ENCODE measurements at regions not wholly inside any gene's neighbourhood (a gene's known extent, or its start where the extent isn't known, plus 50 kb on each side); places are given as distances from the start of the nearest gene placed in this dataset.

- TF ChIP-seq ZNF501 (tag by site-specific recombination; IDR thresholded peaks at IDR 0.05) (no peak), MYNN (tag by site-specific recombination; IDR thresholded peaks at IDR 0.05; ENCODE audit: borderline replicate concordance) (no peak), SP2 (tag by site-specific recombination; IDR thresholded peaks at IDR 0.05) (no peak), HOXC10 (CRISPR knock-in tag; IDR thresholded peaks at IDR 0.05) (no peak), ZBTB8A (tag by site-specific recombination; IDR thresholded peaks at IDR 0.05) (no peak), SP3 (tag by site-specific recombination; IDR thresholded peaks at IDR 0.05) (no peak), ZNF585B (tag by site-specific recombination; IDR thresholded peaks at IDR 0.05) (no peak), ZNF335 (tag by site-specific recombination; conservative IDR thresholded peaks at IDR 0.05) (no peak)
- TF ChIP-seq, protein P1, sequence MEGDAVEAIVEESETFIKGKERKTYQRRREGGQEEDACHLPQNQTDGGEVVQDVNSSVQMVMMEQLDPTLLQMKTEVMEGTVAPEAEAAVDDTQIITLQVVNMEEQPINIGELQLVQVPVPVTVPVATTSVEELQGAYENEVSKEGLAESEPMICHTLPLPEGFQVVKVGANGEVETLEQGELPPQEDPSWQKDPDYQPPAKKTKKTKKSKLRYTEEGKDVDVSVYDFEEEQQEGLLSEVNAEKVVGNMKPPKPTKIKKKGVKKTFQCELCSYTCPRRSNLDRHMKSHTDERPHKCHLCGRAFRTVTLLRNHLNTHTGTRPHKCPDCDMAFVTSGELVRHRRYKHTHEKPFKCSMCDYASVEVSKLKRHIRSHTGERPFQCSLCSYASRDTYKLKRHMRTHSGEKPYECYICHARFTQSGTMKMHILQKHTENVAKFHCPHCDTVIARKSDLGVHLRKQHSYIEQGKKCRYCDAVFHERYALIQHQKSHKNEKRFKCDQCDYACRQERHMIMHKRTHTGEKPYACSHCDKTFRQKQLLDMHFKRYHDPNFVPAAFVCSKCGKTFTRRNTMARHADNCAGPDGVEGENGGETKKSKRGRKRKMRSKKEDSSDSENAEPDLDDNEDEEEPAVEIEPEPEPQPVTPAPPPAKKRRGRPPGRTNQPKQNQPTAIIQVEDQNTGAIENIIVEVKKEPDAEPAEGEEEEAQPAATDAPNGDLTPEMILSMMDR (tag by site-specific recombination; IDR thresholded peaks at IDR 0.05) = no peak
- TF ChIP-seq, protein P2, sequence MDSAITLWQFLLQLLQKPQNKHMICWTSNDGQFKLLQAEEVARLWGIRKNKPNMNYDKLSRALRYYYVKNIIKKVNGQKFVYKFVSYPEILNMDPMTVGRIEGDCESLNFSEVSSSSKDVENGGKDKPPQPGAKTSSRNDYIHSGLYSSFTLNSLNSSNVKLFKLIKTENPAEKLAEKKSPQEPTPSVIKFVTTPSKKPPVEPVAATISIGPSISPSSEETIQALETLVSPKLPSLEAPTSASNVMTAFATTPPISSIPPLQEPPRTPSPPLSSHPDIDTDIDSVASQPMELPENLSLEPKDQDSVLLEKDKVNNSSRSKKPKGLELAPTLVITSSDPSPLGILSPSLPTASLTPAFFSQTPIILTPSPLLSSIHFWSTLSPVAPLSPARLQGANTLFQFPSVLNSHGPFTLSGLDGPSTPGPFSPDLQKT (IDR thresholded peaks at IDR 0.05; ENCODE audit: borderline replicate concordance, low read depth, low read length) = no peak
- TF ChIP-seq, protein P3, sequence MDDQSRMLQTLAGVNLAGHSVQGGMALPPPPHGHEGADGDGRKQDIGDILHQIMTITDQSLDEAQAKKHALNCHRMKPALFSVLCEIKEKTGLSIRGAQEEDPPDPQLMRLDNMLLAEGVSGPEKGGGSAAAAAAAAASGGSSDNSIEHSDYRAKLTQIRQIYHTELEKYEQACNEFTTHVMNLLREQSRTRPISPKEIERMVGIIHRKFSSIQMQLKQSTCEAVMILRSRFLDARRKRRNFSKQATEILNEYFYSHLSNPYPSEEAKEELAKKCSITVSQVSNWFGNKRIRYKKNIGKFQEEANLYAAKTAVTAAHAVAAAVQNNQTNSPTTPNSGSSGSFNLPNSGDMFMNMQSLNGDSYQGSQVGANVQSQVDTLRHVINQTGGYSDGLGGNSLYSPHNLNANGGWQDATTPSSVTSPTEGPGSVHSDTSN (CRISPR knock-in tag; IDR thresholded peaks at IDR 0.05) = no peak
- TF ChIP-seq, protein P4, sequence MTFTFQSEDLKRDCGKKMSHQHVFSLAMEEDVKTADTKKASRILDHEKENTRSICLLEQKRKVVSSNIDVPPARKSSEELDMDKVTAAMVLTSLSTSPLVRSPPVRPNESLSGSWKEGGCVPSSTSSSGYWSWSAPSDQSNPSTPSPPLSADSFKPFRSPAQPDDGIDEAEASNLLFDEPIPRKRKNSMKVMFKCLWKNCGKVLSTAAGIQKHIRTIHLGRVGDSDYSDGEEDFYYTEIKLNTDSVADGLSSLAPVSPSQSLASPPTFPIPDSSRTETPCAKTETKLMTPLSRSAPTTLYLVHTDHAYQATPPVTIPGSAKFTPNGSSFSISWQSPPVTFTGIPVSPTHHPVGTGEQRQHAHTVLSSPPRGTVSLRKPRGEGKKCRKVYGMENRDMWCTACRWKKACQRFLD (tag by site-specific recombination; IDR thresholded peaks at IDR 0.05) = no peak
- TF ChIP-seq, protein P5, sequence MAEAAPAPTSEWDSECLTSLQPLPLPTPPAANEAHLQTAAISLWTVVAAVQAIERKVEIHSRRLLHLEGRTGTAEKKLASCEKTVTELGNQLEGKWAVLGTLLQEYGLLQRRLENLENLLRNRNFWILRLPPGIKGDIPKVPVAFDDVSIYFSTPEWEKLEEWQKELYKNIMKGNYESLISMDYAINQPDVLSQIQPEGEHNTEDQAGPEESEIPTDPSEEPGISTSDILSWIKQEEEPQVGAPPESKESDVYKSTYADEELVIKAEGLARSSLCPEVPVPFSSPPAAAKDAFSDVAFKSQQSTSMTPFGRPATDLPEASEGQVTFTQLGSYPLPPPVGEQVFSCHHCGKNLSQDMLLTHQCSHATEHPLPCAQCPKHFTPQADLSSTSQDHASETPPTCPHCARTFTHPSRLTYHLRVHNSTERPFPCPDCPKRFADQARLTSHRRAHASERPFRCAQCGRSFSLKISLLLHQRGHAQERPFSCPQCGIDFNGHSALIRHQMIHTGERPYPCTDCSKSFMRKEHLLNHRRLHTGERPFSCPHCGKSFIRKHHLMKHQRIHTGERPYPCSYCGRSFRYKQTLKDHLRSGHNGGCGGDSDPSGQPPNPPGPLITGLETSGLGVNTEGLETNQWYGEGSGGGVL (tag by site-specific recombination; IDR thresholded peaks at IDR 0.05) = no peak
- TF ChIP-seq, protein P6, sequence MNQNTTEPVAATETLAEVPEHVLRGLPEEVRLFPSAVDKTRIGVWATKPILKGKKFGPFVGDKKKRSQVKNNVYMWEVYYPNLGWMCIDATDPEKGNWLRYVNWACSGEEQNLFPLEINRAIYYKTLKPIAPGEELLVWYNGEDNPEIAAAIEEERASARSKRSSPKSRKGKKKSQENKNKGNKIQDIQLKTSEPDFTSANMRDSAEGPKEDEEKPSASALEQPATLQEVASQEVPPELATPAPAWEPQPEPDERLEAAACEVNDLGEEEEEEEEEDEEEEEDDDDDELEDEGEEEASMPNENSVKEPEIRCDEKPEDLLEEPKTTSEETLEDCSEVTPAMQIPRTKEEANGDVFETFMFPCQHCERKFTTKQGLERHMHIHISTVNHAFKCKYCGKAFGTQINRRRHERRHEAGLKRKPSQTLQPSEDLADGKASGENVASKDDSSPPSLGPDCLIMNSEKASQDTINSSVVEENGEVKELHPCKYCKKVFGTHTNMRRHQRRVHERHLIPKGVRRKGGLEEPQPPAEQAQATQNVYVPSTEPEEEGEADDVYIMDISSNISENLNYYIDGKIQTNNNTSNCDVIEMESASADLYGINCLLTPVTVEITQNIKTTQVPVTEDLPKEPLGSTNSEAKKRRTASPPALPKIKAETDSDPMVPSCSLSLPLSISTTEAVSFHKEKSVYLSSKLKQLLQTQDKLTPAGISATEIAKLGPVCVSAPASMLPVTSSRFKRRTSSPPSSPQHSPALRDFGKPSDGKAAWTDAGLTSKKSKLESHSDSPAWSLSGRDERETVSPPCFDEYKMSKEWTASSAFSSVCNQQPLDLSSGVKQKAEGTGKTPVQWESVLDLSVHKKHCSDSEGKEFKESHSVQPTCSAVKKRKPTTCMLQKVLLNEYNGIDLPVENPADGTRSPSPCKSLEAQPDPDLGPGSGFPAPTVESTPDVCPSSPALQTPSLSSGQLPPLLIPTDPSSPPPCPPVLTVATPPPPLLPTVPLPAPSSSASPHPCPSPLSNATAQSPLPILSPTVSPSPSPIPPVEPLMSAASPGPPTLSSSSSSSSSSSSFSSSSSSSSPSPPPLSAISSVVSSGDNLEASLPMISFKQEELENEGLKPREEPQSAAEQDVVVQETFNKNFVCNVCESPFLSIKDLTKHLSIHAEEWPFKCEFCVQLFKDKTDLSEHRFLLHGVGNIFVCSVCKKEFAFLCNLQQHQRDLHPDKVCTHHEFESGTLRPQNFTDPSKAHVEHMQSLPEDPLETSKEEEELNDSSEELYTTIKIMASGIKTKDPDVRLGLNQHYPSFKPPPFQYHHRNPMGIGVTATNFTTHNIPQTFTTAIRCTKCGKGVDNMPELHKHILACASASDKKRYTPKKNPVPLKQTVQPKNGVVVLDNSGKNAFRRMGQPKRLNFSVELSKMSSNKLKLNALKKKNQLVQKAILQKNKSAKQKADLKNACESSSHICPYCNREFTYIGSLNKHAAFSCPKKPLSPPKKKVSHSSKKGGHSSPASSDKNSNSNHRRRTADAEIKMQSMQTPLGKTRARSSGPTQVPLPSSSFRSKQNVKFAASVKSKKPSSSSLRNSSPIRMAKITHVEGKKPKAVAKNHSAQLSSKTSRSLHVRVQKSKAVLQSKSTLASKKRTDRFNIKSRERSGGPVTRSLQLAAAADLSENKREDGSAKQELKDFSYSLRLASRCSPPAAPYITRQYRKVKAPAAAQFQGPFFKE (tag by site-specific recombination; IDR thresholded peaks at IDR 0.05; ENCODE audit: borderline replicate concordance) = no peak
These were observed 97.7 kb upstream of the IFNG-AS1 start for GRCh38 chr12:67891596-67891995.

All from HEK293 (cell line).